IMR-90 (cell line): ENCODE measurements at regions not wholly inside any gene's neighbourhood (a gene's known extent, or its start where the extent isn't known, plus 50 kb on each side); places are given as distances from the start of the nearest gene placed in this dataset.

ENCODE experiments used
- BHLHE40 ChIP-seq: fragments of 150-350 bp; IDR thresholded peaks from 2 replicates; pipeline ENCODE4 v1.6.1; 2016; ENCODE audit warnings: mild to moderate bottlenecking, low read depth, low read length
- CEBPB ChIP-seq: IDR thresholded peaks from 2 replicates; pipeline ENCODE4 v1.6.1; 2012; ENCODE audit warnings: low read depth, low read length, improper control_type of control experiment
- CHD1 ChIP-seq: IDR thresholded peaks from 2 replicates; pipeline ENCODE4 v1.6.1; 2012; ENCODE audit warnings: low read depth, low read length, improper control_type of control experiment
- FOS ChIP-seq: fragments of 150-350 bp; IDR thresholded peaks from 2 replicates; pipeline ENCODE4 v1.6.1; 2016; ENCODE audit warnings: low read depth, low read length
- NFE2L2 ChIP-seq: fragments of 150-350 bp; IDR thresholded peaks from 2 replicates; pipeline ENCODE4 v1.6.1; 2016; ENCODE audit warnings: low read depth, mild to moderate bottlenecking, low read length
- POLR2A ChIP-seq: IDR thresholded peaks from 2 replicates; pipeline ENCODE4 v1.6.1; 2012; ENCODE audit warnings: mild to moderate bottlenecking, low read depth, low read length
- RAD21 ChIP-seq: IDR thresholded peaks from 2 replicates; pipeline ENCODE4 v1.6.1; 2012; ENCODE audit warnings: low read length, improper control_type of control experiment
- RCOR1 ChIP-seq: IDR thresholded peaks from 2 replicates; pipeline ENCODE4 v1.6.1; 2012; ENCODE audit warnings: mild to moderate bottlenecking, low read length, improper control_type of control experiment; ENCODE audit not compliant: insufficient replicate concordance
- SMC3 ChIP-seq: fragments of 150-350 bp; IDR thresholded peaks from 2 replicates; pipeline ENCODE4 v1.6.1; 2016; ENCODE audit warnings: low read depth, mild to moderate bottlenecking, antibody characterized with exemption, low read length, moderate library complexity
- TF ChIP-seq, protein P1 (sequence below): conservative IDR thresholded peaks from 2 replicates; pipeline ENCODE4 v1.5.1; 2012; ENCODE audit warnings: mild to moderate bottlenecking, low read depth, low read length, improper control_type of control experiment
- TF ChIP-seq, protein P2 (sequence below): fragments of 150-350 bp; IDR thresholded peaks from 2 replicates; pipeline ENCODE4 v1.6.1; 2016; ENCODE audit warnings: low read depth, mild to moderate bottlenecking, low read length, moderate library complexity, borderline replicate concordance

DNA sequence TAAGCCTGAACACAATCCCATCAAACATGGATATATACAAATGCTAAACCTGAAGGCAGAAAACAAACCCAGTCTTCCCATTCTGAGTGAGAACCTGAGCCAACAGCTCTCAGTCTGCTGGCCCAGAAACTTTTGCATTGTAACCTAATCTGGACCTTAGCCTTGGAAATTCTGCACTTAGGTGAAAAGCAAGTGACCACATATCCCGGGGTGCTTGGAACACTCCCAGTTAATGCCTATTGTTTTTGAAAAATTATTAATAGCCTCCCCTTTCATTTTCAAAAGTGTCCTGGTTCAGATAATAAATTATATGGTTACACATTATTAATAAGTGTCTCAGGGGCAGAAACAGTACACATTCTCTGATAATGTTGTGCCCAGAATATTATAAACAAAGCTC, 228.3 kb upstream of the TARS1 start:
- no peak for TF ChIP-seq POLR2A
- TF ChIP-seq, protein P1, sequence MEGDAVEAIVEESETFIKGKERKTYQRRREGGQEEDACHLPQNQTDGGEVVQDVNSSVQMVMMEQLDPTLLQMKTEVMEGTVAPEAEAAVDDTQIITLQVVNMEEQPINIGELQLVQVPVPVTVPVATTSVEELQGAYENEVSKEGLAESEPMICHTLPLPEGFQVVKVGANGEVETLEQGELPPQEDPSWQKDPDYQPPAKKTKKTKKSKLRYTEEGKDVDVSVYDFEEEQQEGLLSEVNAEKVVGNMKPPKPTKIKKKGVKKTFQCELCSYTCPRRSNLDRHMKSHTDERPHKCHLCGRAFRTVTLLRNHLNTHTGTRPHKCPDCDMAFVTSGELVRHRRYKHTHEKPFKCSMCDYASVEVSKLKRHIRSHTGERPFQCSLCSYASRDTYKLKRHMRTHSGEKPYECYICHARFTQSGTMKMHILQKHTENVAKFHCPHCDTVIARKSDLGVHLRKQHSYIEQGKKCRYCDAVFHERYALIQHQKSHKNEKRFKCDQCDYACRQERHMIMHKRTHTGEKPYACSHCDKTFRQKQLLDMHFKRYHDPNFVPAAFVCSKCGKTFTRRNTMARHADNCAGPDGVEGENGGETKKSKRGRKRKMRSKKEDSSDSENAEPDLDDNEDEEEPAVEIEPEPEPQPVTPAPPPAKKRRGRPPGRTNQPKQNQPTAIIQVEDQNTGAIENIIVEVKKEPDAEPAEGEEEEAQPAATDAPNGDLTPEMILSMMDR: no peak
- TF ChIP-seq, protein P2, sequence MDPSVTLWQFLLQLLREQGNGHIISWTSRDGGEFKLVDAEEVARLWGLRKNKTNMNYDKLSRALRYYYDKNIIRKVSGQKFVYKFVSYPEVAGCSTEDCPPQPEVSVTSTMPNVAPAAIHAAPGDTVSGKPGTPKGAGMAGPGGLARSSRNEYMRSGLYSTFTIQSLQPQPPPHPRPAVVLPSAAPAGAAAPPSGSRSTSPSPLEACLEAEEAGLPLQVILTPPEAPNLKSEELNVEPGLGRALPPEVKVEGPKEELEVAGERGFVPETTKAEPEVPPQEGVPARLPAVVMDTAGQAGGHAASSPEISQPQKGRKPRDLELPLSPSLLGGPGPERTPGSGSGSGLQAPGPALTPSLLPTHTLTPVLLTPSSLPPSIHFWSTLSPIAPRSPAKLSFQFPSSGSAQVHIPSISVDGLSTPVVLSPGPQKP: no peak
- no peak for TF ChIP-seq SMC3
- no peak for TF ChIP-seq CHD1
- TF ChIP-seq RCOR1: no peak
- TF ChIP-seq RAD21: no peak
- TF ChIP-seq CEBPB: no peak
- TF ChIP-seq BHLHE40: no peak
- TF ChIP-seq FOS: no peak
- TF ChIP-seq NFE2L2: no peak
